ENCODE measurements at regions not wholly inside any gene's neighbourhood (a gene's known extent, or its start where the extent isn't known, plus 50 kb on each side); places are given as distances from the start of the nearest gene placed in this dataset.
"Not testable (repeated sequence)": the region's sequence is repeated elsewhere in the genome, so short reads cannot be mapped to it uniquely, and the experiment has no call there.

DNA sequence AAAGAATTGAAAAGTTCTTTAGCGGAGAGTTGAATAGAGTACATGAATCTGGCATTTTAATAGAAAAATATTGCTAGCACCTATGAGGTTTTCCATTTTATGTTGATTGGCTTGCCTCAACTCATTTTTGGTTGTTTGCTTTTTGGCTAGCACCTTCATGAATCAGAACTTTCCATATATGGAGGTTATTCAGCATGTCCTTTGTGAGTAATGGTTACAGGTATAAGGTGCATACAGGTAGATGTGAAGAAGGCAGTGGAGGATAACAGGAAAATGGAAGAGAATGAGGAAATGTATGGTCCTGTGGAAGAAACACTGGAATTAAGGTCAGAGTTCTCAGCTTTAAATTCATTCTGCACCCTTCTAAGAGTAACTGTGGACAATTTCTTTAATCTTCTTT lies 98.1 kb upstream of the GBE1 start:
- no peak for DNase-seq (ENCODE audit: low read depth)

- DNase-seq (ENCODE audit: low read depth) = no peak
Measured at GRCh38 chr3:81853431-81853830, 92.0 kb upstream of the GBE1 start.

DNA sequence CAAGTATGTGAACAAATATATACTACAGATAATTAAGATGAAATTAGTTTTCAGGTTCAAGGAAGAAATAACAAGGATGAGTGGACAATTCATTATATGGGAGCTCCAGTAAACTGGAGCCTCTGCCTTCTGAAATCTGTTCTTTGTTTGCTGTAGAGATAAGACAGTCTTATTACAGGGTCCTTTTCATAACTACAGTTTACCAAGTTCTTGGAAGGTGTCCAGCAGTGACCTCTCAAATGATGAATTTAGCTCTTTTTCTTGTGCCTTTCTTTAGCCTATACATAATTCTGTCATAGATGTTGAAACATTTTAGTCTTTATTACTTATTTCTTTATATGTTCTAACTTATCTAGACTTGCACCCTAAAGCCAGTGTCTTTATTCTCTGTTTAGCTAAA lies 89.7 kb upstream of the GBE1 start:
- no peak for DNase-seq (ENCODE audit: low read depth)

DNA sequence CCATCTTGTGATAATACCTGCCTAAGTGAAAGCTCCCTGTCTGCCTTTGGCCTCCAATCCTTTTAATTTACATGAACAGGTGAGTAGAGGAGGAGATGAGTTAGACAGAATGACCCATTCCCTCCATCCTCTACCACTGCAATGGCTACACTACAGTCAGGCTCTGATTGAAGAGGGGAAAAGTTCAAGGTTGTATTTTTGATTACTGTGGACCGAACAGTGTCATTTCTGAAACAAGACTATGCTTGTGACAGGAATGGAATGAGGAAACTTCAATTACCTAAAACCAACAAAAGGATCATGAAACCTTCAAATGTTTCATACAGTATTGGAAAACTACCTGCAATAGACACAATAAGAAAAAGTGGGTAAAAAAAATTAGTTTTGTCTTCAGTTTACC lies 85.5 kb upstream of the GBE1 start:
- DNase-seq (ENCODE audit: low read depth) = no peak

- no peak for DNase-seq (ENCODE audit: low read depth)
Measured at GRCh38 chr3:81841540-81841939, 80.1 kb upstream of the GBE1 start.

DNA sequence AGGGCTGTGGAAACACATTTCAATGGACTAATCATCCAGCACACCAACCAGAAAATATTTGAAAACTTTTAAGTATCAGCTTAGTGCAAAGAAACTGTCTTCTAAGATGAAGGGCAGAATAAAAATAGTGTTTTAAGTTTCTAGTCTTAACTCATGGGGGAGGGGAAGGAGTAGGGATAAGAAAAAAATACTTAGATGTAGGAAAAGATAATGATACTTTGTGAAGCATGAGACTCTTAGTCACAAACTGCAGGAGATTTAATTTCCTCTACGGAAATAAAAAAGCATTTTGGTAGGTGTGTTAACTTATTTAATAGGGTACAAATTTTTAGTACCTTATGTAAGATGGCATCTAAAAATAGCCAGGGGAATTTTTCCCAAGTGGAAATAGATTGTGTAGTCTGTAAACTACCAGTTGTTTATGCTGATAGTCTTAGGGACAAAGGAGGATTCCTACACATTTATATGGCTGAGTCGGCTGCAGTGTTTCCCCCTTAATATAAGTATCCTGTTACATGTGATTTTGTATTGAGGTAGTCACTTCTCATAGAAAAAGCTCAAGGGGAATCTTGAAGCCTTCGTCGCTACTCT lies 78.2 kb upstream of the GBE1 start:
- DNase-seq (ENCODE audit: low read depth) = no peak

DNA sequence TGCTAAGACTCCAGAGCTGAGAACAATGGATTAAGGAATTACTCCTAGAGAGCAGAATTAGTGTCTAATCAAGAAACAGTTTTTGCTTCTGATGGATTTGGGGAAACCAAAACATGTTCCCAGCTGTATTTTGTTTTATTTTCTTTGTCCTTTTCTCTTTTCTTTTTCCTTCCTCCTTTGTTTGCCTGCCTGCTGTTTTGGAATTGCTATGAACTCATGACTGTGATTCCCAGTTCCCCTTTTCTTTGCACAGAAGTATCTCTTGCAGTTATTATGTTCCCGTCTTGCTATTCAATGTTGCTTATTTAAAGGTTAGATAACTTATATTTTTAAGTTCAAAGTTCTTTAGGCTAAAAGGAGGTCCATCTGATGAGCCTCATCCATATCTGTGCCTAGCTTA lies 77.0 kb upstream of the GBE1 start:
- DNase-seq (ENCODE audit: low read depth) = no peak

DNA sequence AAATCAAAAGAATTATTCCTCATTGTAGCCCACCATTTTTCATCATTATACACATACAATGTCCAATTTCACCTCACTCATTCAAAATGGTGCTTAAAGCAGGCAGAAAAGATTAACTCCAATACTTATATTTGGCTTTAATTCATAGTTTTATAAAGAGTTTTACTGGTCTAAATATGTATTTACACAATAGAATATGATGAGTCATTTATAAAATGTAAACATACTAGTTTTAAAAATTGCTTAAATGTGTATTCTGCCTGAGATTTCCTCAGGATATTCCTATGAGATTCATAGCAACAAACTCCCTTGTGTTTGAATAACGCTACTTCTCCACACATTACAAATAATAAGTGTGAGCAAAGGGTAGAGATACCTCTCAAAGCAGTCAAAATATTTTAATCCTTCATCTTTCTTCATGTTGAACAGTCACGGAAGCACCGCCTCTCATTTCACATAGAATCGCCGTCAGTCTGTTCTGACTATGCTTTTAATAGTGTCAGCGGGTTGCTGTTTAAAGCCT lies 75.7 kb upstream of the GBE1 start:
- no peak for DNase-seq (ENCODE audit: low read depth)

DNA sequence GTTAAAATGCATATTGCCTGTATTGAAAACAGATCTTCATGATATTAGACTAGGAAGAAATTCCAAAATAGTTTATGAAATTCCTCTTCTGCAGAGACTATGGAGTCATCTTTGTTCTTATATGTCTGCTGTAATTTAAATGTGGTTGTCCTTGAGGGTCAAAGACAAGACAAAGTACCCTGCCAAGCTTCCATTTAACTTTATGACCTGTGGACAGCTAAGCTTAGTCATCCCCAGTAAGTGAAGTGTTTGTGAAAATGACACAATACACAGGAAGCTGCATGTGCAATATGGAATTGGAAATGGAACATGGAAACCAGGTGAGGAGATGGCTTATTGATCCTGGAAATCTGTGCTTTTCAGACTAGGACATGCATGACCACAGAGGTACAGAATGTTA lies 68.5 kb upstream of the GBE1 start:
- no peak for DNase-seq (ENCODE audit: low read depth)

- DNase-seq (ENCODE audit: low read depth) = not testable (repeated sequence)
Measured at GRCh38 chr3:81829272-81829671, 67.8 kb upstream of the GBE1 start.

DNA sequence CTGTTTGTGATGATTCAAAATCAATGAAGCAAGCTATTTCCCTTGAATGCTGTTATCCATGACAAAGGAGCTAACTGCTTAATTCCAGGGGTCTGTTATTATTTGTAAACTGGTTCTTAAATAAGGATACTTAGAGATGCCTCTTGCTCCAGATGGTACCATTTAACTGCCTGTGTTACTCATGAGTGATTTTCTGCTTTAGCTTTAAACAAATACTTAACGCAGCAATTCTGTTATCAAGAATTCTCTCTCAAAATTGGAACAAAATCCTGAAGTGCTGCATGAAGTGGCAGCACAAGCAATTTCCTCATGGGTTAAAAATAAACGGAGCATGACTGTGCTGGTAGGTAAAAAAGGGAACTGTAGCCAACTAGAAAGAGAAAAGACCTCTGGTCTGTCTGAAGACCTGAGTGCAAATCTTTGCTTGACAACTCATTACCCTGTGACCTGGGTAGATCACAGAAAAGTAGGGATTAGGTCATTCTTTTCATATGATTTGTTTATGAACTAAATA lies 62.5 kb upstream of the GBE1 start:
- DNase-seq (ENCODE audit: low read depth) = no peak

- DNase-seq (ENCODE audit: low read depth) = no peak
Measured at GRCh38 chr3:81823086-81823485, 61.6 kb upstream of the GBE1 start.

DNA sequence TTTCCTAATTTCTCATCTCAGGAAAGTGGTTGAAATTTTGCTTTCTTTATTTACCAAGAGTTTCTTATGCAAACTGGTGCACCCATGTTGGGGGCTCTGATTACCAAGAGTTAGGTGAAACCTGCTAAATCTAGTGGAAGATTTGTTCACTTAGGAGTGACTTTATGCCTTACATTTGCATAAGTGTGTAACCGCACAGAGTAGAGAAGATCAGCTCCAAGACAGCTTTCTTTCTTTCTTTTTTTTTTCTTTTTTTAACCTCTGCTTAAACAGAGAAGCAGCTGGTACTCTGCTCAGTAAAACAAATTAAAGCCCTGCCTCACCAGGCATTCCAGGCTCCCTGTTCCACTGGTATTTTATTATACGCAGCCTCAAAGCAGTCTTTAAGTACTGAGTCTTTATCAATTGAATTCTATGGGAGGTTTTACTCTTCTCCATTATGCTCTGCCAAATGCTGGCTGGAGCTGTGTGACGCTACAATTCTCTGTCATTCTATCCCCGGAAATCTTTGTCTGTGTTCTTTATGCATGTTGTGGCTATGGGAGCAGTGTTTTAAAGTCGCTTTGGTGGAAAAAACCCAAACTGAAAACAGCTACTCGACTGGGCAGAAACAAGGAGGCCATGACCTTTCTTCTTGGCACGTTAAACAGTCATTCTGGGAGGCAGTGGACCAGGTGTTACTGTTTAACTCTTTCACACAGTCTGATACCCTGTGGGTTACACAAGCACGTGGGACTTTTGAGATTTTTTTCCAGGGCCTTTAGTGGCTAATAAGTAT lies 55.2 kb upstream of the GBE1 start:
- no peak for DNase-seq (ENCODE audit: low read depth)

DNA sequence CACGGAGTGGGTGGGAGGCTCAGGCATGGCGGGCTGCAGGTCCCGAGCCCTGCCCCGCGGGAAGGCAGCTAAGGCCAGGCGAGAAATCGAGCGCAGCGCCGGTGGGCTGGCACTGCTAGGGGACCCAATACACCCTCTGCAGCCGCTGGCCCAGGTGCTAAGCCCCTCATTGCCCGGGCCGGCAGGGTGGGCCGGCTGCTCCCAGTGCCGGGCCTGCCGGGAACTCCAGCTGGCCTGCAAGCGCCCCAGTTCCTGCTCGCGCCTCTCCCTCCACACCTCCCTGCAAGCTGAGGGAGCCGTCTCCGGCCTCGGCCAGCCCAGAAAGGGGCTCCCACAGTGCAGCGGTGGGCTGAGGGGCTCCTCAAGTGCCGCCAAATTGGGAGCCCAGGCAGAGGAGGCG lies 50.7 kb upstream of the GBE1 start:
- DNase-seq (ENCODE audit: low read depth) = not testable (repeated sequence)

Measured in CMK (cell line).